ENCODE measurements at regions not wholly inside any gene's neighbourhood (a gene's known extent, or its start where the extent isn't known, plus 50 kb on each side); places are given as distances from the start of the nearest gene placed in this dataset.

DNA sequence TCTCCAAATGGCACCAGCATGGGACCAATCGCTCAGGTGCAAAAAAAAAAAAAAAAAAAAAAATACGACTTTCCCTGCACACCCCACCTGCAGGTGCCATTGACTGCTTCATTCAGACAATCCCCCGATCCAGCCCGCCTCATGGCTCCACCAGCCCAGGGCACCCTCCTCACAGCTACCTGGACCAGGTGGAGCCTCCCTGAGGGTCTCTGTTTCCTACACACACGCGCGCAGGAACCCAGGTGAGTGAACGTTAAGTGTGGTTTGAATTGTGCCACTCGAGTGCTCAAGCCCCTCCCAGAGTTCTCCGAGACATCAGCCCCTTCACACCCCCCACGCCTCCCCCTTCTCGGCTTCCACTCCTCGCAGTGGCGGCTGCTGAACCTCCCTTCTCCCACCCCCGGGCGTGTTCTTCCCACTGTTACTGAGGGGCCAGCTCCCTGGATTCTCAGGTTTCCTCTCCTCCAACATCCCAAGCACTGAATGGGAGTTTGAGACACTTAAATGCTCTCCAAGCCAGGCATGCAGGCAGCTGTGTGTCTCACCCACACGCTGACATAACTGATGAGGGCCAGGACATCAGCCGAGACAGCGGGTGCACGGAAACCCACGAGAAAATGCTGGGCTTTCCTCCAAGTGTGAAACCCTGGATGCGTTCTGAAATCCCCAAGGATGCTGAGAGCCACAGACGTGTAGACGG is 88.8 kb upstream of the SNTG2 start:
- DNase-seq (ENCODE audit: low read depth in 2 of 2) = no peak

GRCh38 chr2:860259-860855 is 90.3 kb upstream of the SNTG2 start:
- no peak for DNase-seq (ENCODE audit: low read depth in 2 of 2)

DNA sequence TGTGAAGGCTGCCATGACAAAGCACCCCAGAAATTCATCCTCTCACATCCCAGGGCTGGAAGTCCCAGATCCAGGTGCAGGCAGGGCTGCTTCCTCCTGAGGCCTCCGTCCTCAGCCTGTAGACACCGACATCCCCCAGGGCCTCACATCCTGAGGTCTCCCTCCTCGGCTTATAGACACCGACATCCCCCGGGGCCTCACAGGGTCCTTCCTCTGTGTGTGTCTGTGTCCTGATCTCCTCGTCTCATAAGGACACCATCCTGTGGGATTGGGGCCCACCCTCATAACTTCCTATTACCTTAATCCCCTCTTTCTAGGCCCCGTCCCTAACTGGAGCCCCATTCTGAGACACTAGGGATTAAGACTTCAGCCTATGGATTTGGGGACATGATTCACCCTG is 92.0 kb upstream of the SNTG2 start:
- DNase-seq (ENCODE audit: low read depth in 2 of 2) = no peak

- no peak for DNase-seq (ENCODE audit: low read depth in 2 of 2)
These were observed 92.7 kb upstream of the SNTG2 start for GRCh38 chr2:857937-858336.

DNA sequence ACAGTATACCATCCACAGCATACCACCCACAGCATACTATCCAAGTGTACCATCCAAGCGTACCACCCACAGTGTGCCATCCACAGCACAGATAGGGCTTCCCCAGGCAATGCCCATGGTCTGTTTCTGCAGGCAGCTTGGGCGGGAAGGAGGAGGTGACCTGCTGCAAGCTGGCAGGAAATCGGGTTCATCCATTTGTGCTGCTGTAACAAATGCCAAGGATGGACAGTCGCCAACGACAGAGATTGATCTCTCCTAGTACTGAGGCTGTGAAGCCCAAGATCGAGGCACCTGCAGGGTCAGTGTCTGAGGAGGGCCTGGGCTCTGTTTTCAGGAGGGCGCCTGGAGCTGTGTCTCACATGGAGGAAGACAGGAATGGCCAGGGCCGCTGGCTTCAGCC is 93.6 kb upstream of the SNTG2 start:
- DNase-seq (ENCODE audit: low read depth in 2 of 2) = no peak

GRCh38 chr2:856456-856855 is 94.2 kb upstream of the SNTG2 start:
- no peak for DNase-seq (ENCODE audit: low read depth in 2 of 2)

DNA sequence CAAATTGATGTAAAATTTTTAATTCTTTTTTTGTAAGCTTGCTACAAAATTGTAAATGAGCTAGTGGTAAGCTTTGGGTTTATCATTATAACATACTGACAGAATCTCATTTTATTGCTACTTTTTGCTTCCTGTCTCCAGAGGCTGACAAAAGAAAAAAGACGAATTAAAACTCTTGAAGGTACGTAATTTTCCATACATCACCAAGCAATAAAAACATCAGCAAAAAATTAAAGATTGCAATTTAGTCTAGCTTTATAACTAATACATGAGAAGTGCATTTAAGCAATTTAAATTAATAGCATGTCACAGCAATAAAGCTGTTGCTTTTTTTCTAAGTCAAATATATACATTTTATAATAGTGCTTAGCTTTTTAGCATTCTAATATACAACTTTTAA is 94.6 kb upstream of the SNTG2 start:
- DNase-seq (ENCODE audit: low read depth in 2 of 2) = no peak

- no peak for DNase-seq (ENCODE audit: low read depth in 2 of 2)
These were observed 95.5 kb upstream of the SNTG2 start for GRCh38 chr2:855177-855576.

- DNase-seq (ENCODE audit: low read depth in 2 of 2) = peak in 1 of 2 donors; percentile 25
These were observed 96.2 kb upstream of the SNTG2 start for GRCh38 chr2:854460-854859.

DNA sequence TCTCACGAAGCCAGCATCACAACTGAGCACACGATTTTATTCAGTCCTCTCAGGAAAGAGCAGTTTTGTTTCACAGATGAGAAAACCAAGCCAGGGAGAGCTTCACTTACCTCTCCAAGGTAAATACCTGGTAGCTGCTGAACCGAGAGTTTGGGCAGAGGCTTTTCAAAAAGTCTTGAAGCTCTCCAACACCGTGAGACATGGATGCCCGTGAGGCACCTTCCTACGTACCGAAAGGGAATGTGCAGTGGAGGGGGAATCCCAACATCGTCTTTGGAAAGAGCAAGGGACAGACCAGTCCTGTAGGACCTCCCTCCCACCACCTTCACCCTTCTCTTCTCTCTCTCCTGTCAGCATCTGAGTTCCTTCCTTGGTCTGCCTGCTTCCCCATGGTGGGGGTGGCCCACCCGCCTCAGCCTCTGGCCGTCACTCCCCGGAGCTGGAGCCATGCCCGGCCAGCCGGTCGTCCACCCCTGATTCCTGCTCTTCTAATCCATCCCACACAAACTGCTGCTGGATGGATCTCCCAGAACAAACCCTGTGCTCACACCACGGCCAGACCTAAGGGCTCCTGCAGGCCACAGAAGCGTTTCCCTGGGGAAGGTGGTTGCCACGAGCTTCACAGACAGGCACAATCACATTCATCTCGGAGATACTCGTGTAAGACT is 97.3 kb upstream of the SNTG2 start:
- no peak for DNase-seq (ENCODE audit: low read depth in 2 of 2)

DNA sequence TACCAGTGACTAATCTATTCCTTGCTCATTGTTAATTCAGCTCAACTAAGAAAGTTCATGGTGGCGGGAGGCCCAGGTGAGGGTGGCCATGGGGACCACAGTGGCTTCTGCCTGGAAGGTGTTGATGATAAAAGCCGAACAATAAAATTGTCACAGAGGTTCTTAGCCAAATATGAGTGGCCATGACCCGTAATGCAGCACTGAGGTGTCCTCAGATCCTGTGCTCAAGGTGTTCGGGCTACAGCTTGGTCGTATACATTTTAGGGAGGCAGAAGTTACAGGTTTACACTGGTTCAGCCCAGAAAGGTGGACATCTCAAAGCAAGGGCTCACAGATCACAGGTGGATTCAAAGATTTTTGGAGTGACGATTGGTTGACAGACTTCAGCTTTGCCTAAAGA is 98.5 kb upstream of the SNTG2 start:
- DNase-seq (ENCODE audit: low read depth in 2 of 2) = no peak

DNA sequence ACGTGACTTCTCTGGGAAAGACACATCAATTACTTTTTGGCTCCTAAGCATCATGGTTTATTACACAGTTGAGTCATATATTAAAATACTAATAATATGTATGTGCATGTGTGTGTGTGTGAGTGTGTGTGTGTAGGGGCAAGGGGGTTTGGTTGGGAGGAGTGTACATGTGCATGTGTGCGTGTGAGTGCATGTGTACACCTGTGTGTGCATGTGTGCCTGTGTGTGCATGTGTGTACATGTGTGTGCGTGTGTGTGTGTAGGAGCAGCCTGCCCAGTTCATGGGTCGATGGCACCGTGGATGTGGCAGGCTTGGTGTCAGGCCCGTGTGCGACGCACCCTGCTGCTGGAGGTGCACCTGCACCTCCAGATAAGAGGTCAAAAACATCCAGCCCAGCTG is 99.0 kb upstream of the SNTG2 start:
- DNase-seq (ENCODE audit: low read depth in 2 of 2) = no peak

DNA sequence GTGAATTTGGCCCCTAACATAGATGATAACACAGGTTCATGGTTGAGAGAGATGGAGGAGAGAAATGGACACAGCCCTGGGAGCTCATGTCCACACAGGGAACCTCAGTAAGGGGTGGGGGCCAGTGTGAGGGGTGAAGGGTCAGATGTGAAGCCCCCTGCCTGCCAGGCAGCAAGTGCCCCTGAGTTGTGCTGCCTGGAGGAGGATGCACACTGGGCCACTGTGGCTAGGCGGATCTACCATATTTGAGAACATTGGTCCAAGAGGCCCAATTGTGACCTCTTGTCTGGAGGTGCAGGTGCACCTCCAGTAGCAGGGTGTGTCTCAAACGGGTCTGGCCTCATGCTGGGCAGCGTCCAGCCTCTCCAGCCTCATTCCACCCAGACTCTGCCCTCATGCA is 99.6 kb upstream of the SNTG2 start:
- DNase-seq (ENCODE audit: low read depth in 2 of 2) = no peak

- DNase-seq (ENCODE audit: low read depth in 2 of 2) = no peak
These were observed 100.2 kb upstream of the SNTG2 start for GRCh38 chr2:850429-850828.

GRCh38 chr2:848099-848498 is 102.5 kb upstream of the SNTG2 start:
- DNase-seq (ENCODE audit: low read depth in 2 of 2) = no peak

DNA sequence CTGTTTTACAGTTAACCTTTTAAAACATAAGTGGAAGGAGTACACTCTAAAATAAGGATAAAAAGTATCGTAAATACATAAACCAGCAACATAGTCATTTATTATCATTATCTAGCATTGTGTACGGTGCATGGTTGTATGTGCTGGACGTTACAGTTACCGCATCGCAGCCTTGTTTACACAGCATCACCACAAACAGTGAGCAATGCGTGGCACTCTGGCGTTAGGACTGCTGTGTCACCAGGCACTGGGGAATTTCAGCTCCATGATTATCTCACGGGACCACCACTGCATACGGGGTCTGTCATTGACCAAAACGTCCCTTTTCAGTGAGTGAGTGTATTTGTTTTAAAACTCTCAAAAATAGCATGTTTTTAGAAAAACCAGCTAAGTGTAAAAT is 103.0 kb upstream of the SNTG2 start:
- no peak for DNase-seq (ENCODE audit: low read depth in 2 of 2)

- no peak for DNase-seq (ENCODE audit: low read depth in 2 of 2)
These were observed 105.9 kb upstream of the SNTG2 start for GRCh38 chr2:844715-845114.

DNA sequence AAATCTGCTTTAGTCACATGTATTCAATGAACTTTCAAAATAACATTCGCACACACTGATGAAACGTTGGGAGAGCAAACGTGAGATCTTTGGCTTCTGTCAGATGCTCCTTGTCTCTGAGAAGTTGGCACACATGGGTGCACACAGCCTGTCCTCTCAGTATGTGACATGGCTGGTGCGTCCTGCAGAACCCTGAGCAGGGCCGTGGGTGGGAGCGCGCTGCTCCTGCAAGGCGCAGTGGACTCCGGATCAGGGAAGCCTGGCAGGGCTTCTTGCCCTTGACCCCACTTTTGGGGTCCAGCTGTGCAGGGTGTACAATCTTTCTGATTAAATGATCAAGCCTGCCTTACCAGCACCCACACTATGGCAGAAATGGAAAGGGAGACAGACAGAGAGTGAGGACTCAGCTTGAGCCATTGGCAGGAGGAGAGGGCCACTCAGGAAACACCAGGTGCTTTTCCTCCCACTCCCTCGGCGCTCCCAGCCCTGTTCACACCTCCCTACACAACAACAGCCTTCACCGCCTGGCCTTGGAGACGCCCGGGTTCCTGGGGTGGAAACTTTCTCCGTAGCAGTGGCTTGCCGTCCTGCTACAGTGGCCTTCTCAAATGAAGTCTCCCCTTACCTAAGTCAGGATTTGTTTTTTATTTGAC is 108.4 kb upstream of the SNTG2 start:
- DNase-seq (ENCODE audit: low read depth in 2 of 2) = no peak

DNA sequence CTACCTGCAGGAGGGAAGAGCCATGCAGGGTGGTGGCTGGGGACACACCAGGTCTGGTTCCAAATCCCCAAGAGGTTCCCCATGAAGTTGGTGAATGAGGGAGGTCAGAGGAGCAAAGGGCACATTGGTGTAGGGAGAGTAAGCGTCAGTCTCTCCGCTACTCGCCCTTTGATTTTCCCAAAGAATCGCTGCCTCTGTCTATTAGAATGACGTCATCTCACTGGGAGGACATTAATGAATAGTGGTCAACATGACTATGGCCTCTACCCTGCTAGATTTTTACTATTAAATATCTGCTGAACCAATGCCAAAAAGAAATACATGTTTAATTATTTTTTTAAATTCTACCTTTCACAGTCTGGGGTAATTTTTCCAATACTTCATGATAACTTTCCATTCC is 109.6 kb upstream of the SNTG2 start:
- DNase-seq (ENCODE audit: low read depth in 2 of 2) = no peak

DNA sequence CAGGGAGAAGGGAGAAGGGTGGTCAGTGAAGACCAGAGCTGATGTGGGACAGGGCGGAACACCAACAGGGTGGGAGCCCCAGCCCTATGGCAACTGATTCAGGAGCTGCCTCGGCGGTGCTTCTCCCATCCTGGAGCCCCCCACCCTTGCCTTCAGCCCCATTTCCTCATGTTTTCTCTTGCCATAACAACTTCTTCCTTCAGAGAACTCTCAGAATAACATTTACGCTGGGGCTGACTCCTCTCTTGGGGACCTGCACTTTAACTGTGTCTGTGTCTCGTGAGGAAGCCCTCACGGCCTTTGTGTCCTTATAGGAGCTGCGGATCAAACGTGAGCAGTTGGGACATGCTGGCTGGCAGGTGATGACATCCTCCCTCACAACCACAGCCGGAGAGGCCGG is 116.4 kb upstream of the SNTG2 start:
- no peak for DNase-seq (ENCODE audit: low read depth in 2 of 2)

- DNase-seq (ENCODE audit: low read depth in 2 of 2) = no peak
These were observed 117.5 kb upstream of the SNTG2 start for GRCh38 chr2:833180-833579.

DNA sequence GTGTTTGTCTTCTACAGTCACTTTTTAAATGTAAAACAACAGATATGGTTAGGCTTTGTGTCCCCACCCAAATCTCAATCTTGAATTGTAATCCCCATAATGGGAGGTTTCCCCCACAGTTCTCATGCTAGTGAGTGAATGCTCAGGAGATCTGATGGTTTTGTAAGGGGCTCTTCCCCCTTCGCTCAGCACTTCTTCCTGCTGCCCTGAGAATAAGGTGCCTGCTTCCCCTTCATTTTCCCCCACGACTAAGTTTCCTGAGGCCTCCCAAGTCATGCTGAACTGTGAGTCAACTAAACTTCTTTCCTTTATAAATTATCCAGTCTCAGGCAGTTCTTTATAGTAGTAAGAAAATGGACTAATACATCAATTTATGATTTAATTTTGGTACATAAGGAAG is 118.0 kb upstream of the SNTG2 start:
- DNase-seq (ENCODE audit: low read depth in 2 of 2) = no peak

- DNase-seq (ENCODE audit: low read depth in 2 of 2) = no peak
These were observed 119.0 kb upstream of the SNTG2 start for GRCh38 chr2:831622-832021.
